ENCODE measurements at regions not wholly inside any gene's neighbourhood (a gene's known extent, or its start where the extent isn't known, plus 50 kb on each side); places are given as distances from the start of the nearest gene placed in this dataset.
"Not testable (repeated sequence)": the region's sequence is repeated elsewhere in the genome, so short reads cannot be mapped to it uniquely, and the experiment has no call there.

DNA sequence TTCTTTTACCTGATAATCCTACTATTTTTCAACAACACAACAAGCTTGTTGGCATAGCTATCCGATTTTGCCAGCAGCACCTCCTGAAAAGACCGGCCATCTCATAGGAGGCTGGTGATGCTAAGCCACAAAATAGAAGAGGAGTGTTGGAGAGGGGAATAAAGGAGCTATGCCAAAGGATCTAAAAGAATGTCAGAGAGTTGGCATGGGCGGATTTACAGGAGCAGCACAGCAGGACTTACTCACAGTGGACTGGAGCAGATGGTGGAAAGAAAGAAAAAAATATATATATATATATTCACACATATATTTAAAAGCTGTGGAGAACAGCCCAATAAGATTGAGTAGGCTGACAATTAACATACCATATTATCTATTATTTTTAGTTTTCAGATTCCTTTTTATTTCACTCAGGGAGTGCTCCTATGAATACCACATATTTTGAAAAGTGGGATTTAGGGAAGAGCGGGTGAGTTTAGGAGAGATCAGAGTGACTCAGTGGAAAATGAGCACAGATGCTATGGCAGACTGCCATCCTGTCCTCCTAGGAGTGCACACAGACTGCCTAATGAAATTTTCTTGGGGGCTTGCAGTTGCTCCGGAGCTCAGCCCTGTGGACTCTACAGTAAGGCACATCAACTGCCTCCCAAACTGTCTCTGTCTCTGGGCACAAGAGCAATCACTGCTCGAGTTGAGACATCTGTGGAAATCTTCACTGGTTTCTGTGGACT lies 394.4 kb upstream of the CHRM3 start:
- no peak for DNase-seq

DNA sequence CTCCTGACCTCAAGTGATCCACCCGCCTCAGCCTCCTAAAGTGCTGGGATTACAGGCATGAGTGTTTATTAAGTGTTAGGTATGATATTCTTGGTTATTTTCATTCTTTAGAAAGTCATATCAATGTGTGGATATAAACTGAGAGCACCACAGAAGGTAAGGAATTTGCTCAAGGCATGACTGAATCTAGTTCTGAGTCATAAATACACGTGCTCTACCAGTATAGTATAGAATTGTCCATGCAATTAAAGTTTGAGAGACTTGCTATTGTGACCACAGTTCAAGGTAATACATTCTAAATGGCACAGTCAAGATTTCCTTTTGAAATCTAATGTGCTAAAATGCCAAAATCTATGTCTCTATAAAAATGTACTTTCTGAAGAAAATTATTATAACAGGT lies 401.1 kb upstream of the CHRM3 start:
- DNase-seq, result no peak

DNA sequence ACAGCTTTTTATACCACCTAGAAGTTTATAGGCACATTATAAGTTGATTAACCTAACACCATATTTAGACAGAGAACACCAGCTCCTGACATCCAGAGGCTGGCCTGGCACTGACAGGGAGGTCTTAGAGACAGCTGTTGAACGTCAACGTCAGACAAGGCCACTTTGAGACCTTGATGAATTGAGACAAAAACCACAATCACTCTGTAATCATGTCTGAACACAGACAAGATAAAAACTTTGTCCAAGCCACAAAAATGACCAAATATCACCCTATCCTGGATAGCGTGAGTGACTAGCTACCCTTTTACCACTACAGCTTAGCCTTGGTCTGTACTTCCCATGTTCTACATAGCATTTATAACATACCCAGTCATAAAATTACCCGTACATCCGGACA lies 403.6 kb upstream of the CHRM3 start:
- no peak for DNase-seq

DNA sequence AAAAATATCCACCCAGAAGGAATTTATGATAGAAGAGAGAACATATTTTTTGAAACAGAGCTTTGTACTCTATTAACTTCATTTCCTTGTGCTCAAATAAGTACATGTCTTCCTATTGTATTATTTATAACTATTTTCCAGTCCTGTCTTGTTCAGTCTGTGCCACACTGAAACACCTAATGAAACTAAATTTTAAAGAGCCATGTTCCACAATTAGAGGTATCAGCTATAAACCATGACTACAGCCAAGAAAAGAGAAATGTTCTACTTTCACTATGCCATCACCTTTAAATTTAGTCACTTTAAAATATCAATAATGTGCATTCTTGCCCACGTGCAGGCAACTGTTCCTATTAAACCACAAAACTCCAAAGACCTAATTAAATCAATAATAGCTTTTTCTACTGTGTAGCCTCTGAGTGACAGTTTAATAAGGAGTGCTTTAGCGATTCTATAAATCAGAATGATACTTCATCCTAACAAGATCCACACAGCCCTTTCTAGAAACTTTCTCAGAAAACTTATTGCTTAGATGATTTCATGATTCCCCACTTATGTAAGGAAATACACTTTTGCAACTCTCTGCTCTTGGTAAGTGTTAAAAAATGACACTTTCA lies 404.9 kb upstream of the CHRM3 start:
- no peak for DNase-seq

DNA sequence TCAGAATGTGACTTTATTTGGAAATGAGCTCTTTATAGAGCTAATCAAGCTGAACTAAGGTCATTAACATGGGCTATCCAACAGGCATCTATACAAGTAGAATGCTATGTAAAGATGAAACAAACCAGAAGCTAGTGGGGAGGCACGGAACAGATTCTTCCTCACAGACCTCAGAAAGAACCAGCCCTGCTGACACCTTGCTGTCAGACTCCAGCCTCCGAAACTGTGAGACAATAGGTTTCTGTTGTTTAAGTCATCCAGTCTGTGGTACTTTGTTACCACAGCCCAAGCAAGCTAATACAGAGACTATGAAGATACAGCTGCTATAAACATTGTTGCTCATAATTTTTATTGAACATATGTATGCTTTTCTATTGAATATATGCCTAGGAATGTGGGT lies 406.3 kb upstream of the CHRM3 start:
- DNase-seq, result no peak

DNA sequence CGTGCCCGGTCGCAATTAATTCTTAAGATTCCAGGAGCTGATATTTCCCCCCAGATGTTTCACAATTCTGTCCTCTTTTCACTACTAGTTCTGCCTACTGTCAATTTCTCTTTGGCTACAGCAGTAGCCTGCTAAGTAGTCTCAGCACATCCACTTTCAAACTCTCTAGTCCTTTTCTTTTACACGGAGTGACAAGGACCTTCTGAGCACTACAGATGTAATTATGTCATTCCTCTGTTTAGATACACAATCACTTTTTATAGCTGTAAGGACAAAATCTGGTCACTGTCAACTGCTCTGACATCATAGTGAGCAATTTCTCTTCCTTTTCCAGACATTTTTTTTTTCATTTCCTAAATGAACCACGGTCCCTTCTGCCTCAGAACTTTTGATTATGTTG lies 421.7 kb upstream of the CHRM3 start:
- no peak for DNase-seq

DNA sequence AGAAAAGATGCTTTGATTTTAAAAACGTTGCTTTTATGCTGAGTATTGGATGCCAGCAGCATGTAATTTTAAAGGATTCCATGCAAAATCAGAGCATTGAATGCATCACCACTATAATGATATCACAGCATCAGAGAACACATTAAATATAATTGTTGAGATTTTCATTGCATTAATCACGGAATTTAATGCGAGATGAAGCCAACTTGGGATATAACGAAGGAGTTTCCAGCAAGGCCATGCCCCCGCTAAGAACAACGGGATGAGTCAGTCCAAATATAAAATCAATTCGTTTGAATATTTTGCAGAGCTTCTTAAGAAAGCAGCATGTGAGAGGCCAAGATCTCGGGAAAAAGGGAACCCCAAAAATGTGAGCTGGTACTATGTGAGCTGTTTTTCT lies 423.4 kb upstream of the CHRM3 start:
- DNase-seq, result no peak

DNA sequence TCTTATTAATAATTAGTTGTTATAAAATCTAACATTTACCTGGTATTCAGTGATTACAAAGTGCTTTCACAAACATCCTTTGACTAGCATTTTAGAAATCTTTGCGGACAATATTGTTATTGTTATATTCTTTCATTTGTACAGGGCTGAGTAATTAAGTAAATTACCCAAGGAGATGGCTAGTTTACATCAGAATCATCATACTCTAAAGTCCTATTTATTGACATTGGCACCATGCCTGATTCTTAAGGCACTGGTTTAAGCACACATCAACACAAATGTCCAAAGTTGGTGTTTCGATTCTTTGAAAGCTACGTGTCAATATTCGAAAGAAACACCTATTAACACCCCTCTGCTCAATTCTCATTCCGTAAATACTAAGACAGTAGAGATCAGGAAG lies 424.6 kb upstream of the CHRM3 start:
- DNase-seq, result no peak

DNA sequence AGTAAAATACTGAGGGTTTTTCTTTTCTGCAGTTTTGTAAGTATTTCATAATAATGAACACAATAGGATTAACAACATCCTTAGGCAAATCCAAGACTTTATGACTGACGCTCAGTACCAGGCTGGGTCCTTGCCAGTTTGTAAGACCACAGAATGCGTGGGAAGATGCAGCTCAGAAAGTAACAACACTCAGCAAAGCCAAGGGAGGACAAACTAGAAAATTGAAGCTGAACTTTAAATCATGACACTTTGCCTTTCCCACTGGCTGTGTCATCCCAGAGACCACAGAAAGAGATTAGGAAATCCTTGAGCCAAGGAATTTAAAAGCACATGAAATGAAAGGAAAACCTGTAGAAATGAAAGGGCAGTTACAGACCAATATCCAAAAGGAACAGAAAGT lies 426.3 kb upstream of the CHRM3 start:
- no peak for DNase-seq

DNA sequence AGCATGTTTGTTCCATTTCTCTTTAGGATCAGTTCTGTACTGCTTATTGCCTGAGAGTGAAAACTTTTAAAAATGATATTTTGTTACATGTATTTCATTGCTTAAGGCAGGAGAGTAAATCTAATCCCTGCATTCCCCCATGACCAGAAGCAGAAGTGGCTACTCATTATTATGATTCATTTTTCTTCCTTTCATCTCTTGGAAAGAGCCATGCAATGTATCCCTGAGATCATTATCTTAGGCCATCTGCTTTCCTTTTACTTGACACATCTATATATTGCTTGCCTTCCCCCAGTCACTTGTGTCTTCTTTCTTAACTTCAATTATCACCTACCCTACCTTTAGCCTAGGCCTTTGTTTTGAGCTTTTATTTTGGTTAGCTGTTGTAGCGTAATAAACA lies 430.4 kb upstream of the CHRM3 start:
- DNase-seq, result no peak

DNA sequence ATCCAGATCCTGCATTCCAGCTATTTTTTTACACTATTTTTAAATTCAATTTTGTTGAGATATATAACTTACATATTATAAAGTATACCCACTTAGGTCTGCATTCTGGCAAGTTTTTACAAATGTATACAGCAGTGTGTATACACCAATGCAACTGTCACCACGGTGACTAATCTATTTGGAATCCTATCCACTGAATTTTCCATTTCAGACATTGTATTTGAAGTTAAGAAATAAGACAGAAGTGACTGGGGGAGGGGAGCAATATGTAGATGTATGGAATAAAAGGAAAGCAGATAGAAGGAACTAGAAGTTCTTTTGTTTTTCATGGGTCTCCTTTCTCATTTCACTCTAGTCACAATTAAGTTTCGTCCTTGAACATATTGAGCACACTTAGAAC lies 431.5 kb upstream of the CHRM3 start:
- DNase-seq, result no peak

DNA sequence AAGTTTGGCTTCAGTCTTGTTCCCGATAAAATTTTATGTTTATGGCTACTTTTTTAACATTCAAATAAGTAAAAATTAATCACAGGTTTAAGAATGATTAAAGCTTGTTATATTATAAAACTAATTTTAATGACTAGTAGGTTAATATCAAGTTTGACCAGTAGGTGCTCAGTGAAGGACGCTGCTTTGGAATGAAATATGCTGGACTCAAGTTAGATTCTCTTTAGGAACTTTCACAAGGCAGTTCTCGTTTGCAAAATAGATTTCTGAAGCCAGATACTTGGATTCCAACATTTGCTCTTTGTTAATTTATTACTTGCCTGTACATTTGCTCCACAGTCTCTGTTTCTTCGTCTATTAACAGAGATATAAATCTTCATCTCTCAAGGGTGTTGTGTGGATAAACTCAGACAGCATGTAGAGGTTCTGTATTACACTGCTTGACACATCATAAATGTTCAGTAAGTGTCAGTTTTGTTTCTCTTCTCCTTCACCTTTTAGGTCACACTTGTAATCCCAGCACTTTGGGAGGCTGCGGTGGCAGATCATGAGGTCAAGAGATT lies 432.8 kb upstream of the CHRM3 start:
- DNase-seq, result no peak

DNA sequence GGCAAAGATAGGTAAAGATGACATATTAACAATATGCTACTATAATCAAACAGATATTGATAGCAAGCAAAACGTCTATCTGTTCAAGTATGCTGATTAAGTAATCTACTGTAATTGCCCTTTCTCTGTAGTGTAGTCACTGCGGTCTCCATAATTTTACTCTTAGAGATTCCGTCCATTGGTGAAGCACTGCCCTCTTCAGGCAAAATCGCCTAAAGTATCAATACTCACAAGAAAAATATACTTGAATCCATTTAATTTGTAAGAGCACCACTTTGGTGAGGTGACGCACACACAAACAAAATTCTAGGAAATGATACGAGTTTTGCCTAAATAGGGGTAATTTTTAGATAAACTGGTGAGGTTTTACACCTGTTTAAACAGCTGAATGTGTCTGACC lies 434.6 kb upstream of the CHRM3 start:
- DNase-seq, result no peak

DNA sequence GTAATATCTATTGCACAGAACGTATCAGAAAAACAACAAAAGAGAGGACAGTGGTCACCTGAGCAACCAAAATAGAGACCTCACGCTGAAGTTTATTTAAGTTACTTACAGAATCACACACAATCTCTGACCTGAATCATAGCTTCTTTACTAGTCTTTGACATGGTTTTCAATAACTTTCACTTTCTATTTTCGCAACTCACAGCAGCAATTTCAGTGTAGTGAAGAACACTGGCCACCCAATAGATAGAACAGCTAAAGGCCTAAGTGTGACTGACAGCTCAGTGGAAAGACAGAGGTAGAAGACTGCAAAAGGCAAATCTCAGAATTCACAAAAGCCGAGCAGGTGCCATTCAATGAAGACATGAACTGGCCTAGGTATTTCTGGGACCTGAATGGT lies 435.6 kb upstream of the CHRM3 start:
- DNase-seq, result no peak

DNA sequence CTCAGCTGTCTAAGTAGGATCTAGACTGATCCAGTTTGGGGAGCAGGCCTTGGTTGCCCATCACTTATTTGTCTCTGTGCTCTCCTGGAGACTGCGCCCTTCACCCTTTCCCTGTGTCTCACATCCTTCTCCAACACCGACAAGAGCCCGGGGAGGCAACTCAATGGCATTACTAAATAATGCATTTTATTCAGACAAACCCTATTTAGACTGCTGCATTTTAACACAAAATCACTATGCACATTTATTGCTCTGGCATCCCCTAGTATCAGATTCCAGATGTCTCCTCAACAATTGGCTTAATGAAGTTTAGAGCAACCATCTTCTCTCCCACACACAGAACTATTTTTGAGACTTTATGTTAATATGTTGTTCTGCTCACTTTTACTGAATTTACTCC lies 436.4 kb upstream of the CHRM3 start:
- no peak for DNase-seq

DNA sequence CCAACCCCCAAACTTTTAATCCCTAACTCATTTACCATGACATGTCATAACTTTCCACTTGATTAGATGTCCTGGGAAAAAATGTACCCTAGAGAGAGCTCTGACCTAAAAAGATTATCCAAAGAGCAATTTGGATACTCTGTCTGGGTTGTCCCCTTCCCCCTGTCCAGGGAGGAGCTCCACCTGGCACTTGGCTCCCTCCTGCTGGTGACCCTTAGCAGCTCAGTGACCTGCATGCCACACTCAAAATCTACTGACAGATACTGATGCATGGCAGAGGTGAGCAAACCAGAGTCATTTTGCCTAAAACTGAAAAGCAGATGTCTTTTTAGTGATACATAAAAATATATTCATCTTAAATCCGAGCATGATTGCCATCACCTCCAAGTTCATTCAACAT lies 442.3 kb upstream of the CHRM3 start:
- no peak for DNase-seq

DNA sequence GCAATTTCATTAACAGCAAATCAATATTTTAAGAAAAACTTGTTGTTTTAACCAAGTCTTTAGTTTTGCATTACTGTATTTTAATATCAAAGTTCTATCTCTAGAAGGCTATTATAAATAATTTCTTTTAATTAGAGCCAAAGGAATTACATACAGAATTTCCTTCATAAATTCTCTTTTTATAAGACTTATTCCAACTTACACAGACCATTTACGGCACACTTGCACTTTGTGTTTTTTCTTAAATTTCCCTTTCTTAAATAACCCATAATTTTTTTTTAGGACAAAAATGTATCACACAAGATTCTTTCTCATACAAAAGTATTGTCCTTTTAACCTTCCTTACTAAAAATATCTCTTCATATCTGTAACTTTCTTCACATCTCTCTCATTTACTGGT lies 458.5 kb upstream of the CHRM3 start:
- DNase-seq, result no peak

DNA sequence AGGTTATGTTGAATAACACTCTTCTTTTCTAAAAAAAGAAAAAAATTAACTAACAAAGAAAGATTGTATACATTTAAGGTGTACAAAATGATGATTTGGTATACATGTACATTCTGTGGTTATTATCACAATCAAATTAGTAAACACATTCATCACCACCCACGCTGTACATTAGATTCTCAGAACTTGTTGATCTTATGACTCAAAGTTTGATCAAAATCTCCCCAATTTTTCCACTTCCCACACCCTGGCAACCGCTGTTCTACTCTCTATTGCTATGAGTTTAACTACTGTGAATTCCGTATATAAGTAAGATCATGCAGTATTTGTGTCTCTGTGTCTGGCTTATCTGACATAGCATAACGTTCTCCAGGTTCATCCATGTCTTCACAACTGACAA lies 469.5 kb upstream of the CHRM3 start:
- no peak for DNase-seq

DNA sequence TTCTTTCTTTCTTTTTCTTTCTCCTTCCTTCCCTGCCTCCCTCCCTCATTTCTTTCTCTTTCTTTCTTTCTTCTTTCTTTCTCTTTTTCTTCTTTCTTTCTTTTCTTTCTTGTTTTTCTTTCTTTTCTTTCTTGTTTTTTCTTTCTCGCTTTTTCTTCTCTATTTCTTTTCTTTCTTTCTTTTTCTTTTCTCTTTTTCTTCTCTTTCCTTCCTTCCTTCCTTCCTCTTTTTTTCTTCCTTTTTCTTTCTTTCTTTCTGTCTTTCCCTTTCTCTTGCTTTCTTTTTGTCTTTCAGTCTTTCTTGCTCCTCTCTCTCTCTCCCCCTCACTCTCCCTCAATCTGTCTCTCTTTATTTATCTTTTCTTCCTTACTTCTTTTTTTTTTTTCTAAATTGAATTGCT lies 472.0 kb upstream of the CHRM3 start:
- no peak for DNase-seq

DNA sequence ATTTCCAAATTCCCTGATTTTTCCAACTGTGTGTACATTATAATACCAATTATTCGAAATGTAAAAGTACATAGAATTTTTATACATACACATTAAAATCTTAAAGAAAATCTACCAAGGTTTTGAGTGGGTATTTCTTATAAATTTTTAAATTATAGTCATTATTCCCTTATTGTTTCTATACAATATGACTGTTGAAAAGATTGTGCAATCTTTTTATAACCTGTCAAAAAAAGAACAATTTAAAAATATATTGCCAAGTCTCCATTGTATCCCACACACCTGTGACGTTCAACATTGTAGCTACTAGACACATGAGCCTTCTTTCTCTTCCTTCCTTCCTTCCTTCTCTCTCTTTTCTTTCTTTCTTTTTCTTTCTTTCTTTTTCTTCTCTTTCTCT lies 473.2 kb upstream of the CHRM3 start:
- DNase-seq, result no peak

DNA sequence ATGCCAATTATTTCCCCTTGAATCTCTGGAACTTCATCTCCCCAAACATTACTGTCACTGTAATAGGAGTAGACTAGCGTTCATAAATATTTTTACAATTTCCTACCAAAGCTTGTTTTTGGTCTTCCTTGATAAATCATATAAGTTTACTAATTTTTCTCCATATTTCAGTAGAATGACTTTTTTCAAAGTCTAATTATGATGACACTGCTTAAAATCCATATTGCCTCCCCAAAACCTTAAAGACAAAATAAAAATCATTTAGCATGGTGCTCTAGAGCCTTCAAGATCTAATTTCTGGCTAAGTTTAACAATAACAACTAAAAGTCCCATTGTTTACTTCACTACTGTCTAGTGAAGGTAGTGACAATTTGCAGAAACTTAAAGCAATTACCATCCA lies 474.2 kb upstream of the CHRM3 start:
- DNase-seq, result no peak

DNA sequence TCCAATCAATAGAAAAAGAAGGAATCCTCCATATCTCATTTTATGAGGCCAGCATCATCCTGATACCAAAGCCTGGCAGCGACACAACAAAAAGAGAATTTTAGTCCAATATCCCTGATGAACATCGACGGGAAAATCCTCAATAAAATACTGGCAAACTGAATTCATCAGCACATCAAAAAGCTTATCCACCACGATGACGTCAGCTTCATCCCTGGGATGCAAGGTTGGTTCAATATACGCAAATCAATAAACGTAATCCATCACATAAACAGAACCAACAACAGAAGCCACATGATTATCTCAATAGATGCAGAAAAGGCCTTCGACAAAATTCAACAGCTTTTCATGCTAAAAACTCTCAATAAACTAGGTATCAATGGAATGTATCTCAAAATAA lies 483.6 kb upstream of the CHRM3 start:
- not testable (repeated sequence) for DNase-seq

DNA sequence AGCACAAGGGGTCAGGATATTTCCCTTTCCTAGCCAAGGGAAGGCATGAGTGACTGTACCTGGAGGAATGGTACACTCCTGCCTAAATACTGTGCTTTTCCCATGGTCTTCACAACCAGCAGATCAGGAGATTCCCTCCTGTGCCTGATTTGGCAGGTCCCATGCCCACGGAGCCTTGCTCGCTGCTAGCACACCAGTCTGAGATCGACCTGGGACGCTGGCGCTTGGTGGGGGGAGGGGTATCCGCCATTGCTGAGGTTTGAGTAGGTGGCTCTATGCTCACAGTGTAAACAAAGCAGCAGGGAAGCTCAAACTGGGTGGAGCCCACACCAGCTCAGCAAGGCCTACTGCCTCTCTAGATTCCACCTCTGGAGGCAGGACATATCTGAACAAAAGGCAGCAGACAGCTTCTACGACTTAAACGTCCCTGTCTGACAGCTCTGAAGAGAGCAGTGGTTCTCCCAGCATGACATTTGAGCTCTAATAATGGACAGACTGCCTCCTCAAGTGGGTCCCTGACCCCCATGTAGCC lies 486.0 kb upstream of the CHRM3 start:
- DNase-seq, result no peak

DNA sequence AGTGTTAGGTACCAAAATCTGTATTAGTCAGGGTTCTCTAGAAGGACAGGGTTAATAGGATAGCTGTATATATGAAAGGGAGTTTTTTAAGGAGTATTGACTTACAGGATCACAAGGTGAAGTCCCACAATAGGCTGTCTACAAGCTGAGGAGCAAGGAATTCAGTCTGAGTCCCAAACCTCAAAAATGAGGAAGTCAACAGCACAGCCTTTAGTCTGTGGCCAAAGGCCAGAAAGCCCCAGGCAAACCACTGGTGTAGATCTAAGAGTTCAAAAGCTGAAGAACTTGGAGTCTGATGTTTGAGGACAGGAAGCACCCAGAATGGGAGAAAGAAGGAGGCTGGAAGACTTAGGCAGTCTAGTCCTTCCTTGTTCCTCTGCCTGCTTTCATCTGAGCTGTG lies 487.5 kb upstream of the CHRM3 start:
- DNase-seq, result no peak

DNA sequence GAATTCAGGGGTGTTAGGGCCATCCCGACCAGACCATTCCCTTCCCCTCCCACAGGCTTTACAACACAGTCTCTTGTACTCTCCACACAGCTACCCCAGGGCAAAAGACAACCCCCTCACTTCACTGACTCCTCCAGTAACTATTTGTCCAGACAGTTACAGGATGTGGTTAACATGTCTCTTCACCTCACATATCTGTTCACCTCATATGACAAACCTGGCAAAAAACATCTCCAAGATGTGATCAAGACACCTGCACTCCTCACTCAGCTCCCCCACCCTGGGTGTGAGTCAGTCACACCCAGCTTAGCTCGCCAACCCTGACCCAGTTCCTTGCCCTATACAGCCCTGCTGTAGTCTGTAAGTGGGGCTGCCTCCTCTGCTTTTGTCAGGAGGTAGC lies 490.5 kb upstream of the CHRM3 start:
- DNase-seq, result no peak

All from activated naive CD4-positive, alpha-beta T cell treated with Interleukin-2 at 50 U/mL for 16 hours (primary cell).